ENCODE measurements at regions not wholly inside any gene's neighbourhood (a gene's known extent, or its start where the extent isn't known, plus 50 kb on each side); places are given as distances from the start of the nearest gene placed in this dataset.
A peak's percentile ranks its signal among the peaks of the same experiment; 100 is the strongest.

- Histone ChIP-seq H3K79me1 (ENCODE audit: insufficient read depth, low read depth, low read length, poor library complexity, severe bottlenecking) (no peaks in the 10 kb centered on the region), H3K56ac (ENCODE audit: insufficient read length, low read depth, low read length) (no peak overlapping the region), H2BK12ac (ENCODE audit: insufficient read length, low read depth, low read length) (no peak overlapping the region), H4K5ac (ENCODE audit: insufficient read length, low read depth, low read length) (no peak overlapping the region), H3K27me3 (ENCODE audit: insufficient read depth, low read length) (no peaks in the 10 kb centered on the region), H2BK5ac (ENCODE audit: insufficient read length, low read length) (no peak overlapping the region), H3K14ac (ENCODE audit: insufficient read depth, low read length) (no peak overlapping the region), H3K18ac (ENCODE audit: insufficient read length, low read depth, low read length) (no peak overlapping the region), H3K4ac (ENCODE audit: low read depth, low read length) (no peak overlapping the region), H2AK5ac (ENCODE audit: insufficient read length, low read length) (no peak overlapping the region), H3T11ph (ENCODE audit: low read length) (no peak overlapping the region), H2AFZ (ENCODE audit: low read length) (no peak overlapping the region), H3K79me2 (ENCODE audit: insufficient read depth, low read length) (no peaks in the 10 kb centered on the region), H4K20me1 (ENCODE audit: control insufficient read depth, insufficient read depth, insufficient read length) (peaks cover 3% of the 10 kb centered on the region), H3K9me3 (ENCODE audit: control insufficient read depth, low read depth, low read length) (no peaks in the 10 kb centered on the region), H4K8ac (replicated peaks; ENCODE audit: insufficient read length, low read depth, low read length) (no peak overlapping the region), H3K23me2 (ENCODE audit: insufficient read length, low read depth, low read length, poor library complexity, severe bottlenecking) (no peaks in the 10 kb centered on the region), H3K9ac (ENCODE audit: extremely low read depth, insufficient read length, low read length) (no peak overlapping the region), H3K23ac (ENCODE audit: insufficient read length, low read depth, low read length) (no peak overlapping the region), H3K4me2 (ENCODE audit: insufficient read depth, insufficient read length, low read length) (no peak overlapping the region), H2BK15ac (ENCODE audit: low read depth, low read length) (no peak overlapping the region), H4K91ac (ENCODE audit: insufficient read length, low read depth, low read length) (no peak overlapping the region), H3K4me1 (ENCODE audit: insufficient read depth, low read length) (no peaks in the 10 kb centered on the region), H2BK20ac (ENCODE audit: low read depth, low read length, poor library complexity, severe bottlenecking) (no peak overlapping the region), H2BK120ac (ENCODE audit: low read depth, low read length, poor library complexity, severe bottlenecking) (no peak overlapping the region), H3K27ac (ENCODE audit: insufficient read length, low read depth, low read length) (no peak overlapping the region)
- no CpG with 5 or more reads among the region's 1 CpG for WGBS (ENCODE audit: extremely low coverage, insufficient read length, low lambda C conversion rate)
- Mint-ChIP-seq H3K9me3 (no peaks in the 10 kb centered on the region; a peak in 1 of 5 replicates), H3K4me3 (no peak overlapping the region), H3K27ac (no peak overlapping the region), H3K36me3 (ENCODE audit: insufficient read depth in 1 of 3, low read depth in 3 of 3) (no peaks in the 10 kb centered on the region), H3K27me3 (ENCODE audit: low read depth) (no peaks in the 10 kb centered on the region), H3K4me1 (no peaks in the 10 kb centered on the region)
- peak; percentile 28; the same call in 2 of the 3 replicates for TF ChIP-seq CTCF (conservative IDR thresholded peaks at IDR 0.05)
- DNase-seq: no peak
Measured at GRCh38 chr2:185618625-185619024, 120.0 kb upstream of the FSIP2 start.

Measured in H9 (cell line).